ENCODE measurements at regions not wholly inside any gene's neighbourhood (a gene's known extent, or its start where the extent isn't known, plus 50 kb on each side); places are given as distances from the start of the nearest gene placed in this dataset.
A peak's percentile ranks its signal among the peaks of the same experiment; 100 is the strongest.

GRCh38 chr4:62407534-62407933, 1207.4 kb downstream of the ADGRL3 start:
- no peak for TF ChIP-seq JUND (IDR thresholded peaks at IDR 0.05; ENCODE audit: low read depth)
- no peak for DNase-seq (ENCODE audit: low read depth in 1 of 2, low spot score in 1 of 2)
- in situ Hi-C loops (cut with HindIII; ENCODE audit: low pct_unique_long_range_greater_than_20kb, low sequenced_read_pairs), result no loop called here

- in situ Hi-C loops (cut with HindIII; ENCODE audit: low pct_unique_long_range_greater_than_20kb, low sequenced_read_pairs), result no loop called here
- TF ChIP-seq JUND (IDR thresholded peaks at IDR 0.05; ENCODE audit: low read depth), result no peak
- DNase-seq (ENCODE audit: low read depth in 1 of 2, low spot score in 1 of 2), result no peak
Measured at GRCh38 chr4:62402088-62402806, 1202.1 kb downstream of the ADGRL3 start.

- in situ Hi-C loops (cut with HindIII; ENCODE audit: low pct_unique_long_range_greater_than_20kb, low sequenced_read_pairs), result no loop called here
- no peak for TF ChIP-seq JUND (IDR thresholded peaks at IDR 0.05; ENCODE audit: low read depth)
- DNase-seq (ENCODE audit: low read depth in 1 of 2, low spot score in 1 of 2), result peak in 1 of 2 experiments; percentile 24
Measured at GRCh38 chr4:62399242-62399641, 1199.1 kb downstream of the ADGRL3 start.

- no peak for TF ChIP-seq JUND (IDR thresholded peaks at IDR 0.05; ENCODE audit: low read depth)
- in situ Hi-C loops (cut with HindIII; ENCODE audit: low pct_unique_long_range_greater_than_20kb, low sequenced_read_pairs), result no loop called here
- DNase-seq (ENCODE audit: low read depth in 1 of 2, low spot score in 1 of 2), result no peak
Measured at GRCh38 chr4:62398318-62398717, 1198.2 kb downstream of the ADGRL3 start.

GRCh38 chr4:62394766-62395165, 1194.6 kb downstream of the ADGRL3 start:
- DNase-seq (ENCODE audit: low read depth in 1 of 2, low spot score in 1 of 2), result no peak
- in situ Hi-C loops (cut with HindIII; ENCODE audit: low pct_unique_long_range_greater_than_20kb, low sequenced_read_pairs), result no loop called here
- TF ChIP-seq JUND (IDR thresholded peaks at IDR 0.05; ENCODE audit: low read depth), result no peak

GRCh38 chr4:62387808-62388207, 1187.7 kb downstream of the ADGRL3 start:
- DNase-seq (ENCODE audit: low read depth in 1 of 2, low spot score in 1 of 2), result no peak
- in situ Hi-C loops (cut with HindIII; ENCODE audit: low pct_unique_long_range_greater_than_20kb, low sequenced_read_pairs), result no loop called here
- TF ChIP-seq JUND (IDR thresholded peaks at IDR 0.05; ENCODE audit: low read depth), result no peak

- no peak for DNase-seq (ENCODE audit: low read depth in 1 of 2, low spot score in 1 of 2)
- no peak for TF ChIP-seq JUND (IDR thresholded peaks at IDR 0.05; ENCODE audit: low read depth)
- in situ Hi-C loops (cut with HindIII; ENCODE audit: low pct_unique_long_range_greater_than_20kb, low sequenced_read_pairs), result no loop called here
Measured at GRCh38 chr4:62377700-62378099, 1177.6 kb downstream of the ADGRL3 start.

- in situ Hi-C loops (cut with HindIII; ENCODE audit: low pct_unique_long_range_greater_than_20kb, low sequenced_read_pairs), result no loop called here
- DNase-seq (ENCODE audit: low read depth in 1 of 2, low spot score in 1 of 2), result no peak
- TF ChIP-seq JUND (IDR thresholded peaks at IDR 0.05; ENCODE audit: low read depth), result no peak
Measured at GRCh38 chr4:62377245-62377644, 1177.1 kb downstream of the ADGRL3 start.

GRCh38 chr4:62366939-62367338, 1166.8 kb downstream of the ADGRL3 start:
- in situ Hi-C loops (cut with HindIII; ENCODE audit: low pct_unique_long_range_greater_than_20kb, low sequenced_read_pairs), result no loop called here
- no peak for DNase-seq (ENCODE audit: low read depth in 1 of 2, low spot score in 1 of 2)
- no peak for TF ChIP-seq JUND (IDR thresholded peaks at IDR 0.05; ENCODE audit: low read depth)

- DNase-seq (ENCODE audit: low read depth in 1 of 2, low spot score in 1 of 2), result peak in 1 of 2 experiments; percentile 44
- in situ Hi-C loops (cut with HindIII; ENCODE audit: low pct_unique_long_range_greater_than_20kb, low sequenced_read_pairs), result no loop called here
- TF ChIP-seq JUND (IDR thresholded peaks at IDR 0.05; ENCODE audit: low read depth), result no peak
Measured at GRCh38 chr4:62360156-62360545, 1160.0 kb downstream of the ADGRL3 start.

- TF ChIP-seq JUND (IDR thresholded peaks at IDR 0.05; ENCODE audit: low read depth), result no peak
- DNase-seq (ENCODE audit: low read depth in 1 of 2, low spot score in 1 of 2), result no peak
- in situ Hi-C loops (cut with HindIII; ENCODE audit: low pct_unique_long_range_greater_than_20kb, low sequenced_read_pairs), result no loop called here
Measured at GRCh38 chr4:62359441-62360155, 1159.5 kb downstream of the ADGRL3 start.

GRCh38 chr4:62344915-62345314, 1144.8 kb downstream of the ADGRL3 start:
- no peak for DNase-seq (ENCODE audit: low read depth in 1 of 2, low spot score in 1 of 2)
- TF ChIP-seq JUND (IDR thresholded peaks at IDR 0.05; ENCODE audit: low read depth), result no peak
- in situ Hi-C loops (cut with HindIII; ENCODE audit: low pct_unique_long_range_greater_than_20kb, low sequenced_read_pairs), result no loop called here

- in situ Hi-C loops (cut with HindIII; ENCODE audit: low pct_unique_long_range_greater_than_20kb, low sequenced_read_pairs), result no loop called here
- DNase-seq (ENCODE audit: low read depth in 1 of 2, low spot score in 1 of 2), result no peak
- TF ChIP-seq JUND (IDR thresholded peaks at IDR 0.05; ENCODE audit: low read depth), result no peak
Measured at GRCh38 chr4:62344474-62344873, 1144.3 kb downstream of the ADGRL3 start.

Data from T47D (cell line).